ENCODE measurements at regions not wholly inside any gene's neighbourhood (a gene's known extent, or its start where the extent isn't known, plus 50 kb on each side); places are given as distances from the start of the nearest gene placed in this dataset.
"Not testable (repeated sequence)": the region's sequence is repeated elsewhere in the genome, so short reads cannot be mapped to it uniquely, and the experiment has no call there.

GRCh38 chr7:12929476-12930140, 242.2 kb downstream of the ARL4A start:
- no peaks in the 10 kb centered on the region for H3K36me3 Mint-ChIP-seq (ENCODE audit: low read depth)
- no peak for DNase-seq (ENCODE audit: low read depth, low spot score)
- no peak overlapping the region for H3K27ac Mint-ChIP-seq (ENCODE audit: unreplicated experiment)
- no peaks in the 10 kb centered on the region for H3K27me3 Mint-ChIP-seq (ENCODE audit: low read depth)
- H3K4me3 Mint-ChIP-seq: no peak overlapping the region
- peaks cover 30% of the 10 kb centered on the region for H3K4me1 Mint-ChIP-seq
- no peak for TF ChIP-seq CTCF (conservative IDR thresholded peaks at IDR 0.05)
- peaks cover 3% of the 10 kb centered on the region for H3K9me3 Mint-ChIP-seq

GRCh38 chr7:12930534-12930933, 243.1 kb downstream of the ARL4A start:
- H3K27ac Mint-ChIP-seq (ENCODE audit: unreplicated experiment): no peak overlapping the region
- DNase-seq (ENCODE audit: low read depth, low spot score): no peak
- H3K36me3 Mint-ChIP-seq (ENCODE audit: low read depth): no peaks in the 10 kb centered on the region
- H3K9me3 Mint-ChIP-seq: peaks cover 3% of the 10 kb centered on the region
- H3K4me1 Mint-ChIP-seq: peaks cover 28% of the 10 kb centered on the region
- no peak for TF ChIP-seq CTCF (conservative IDR thresholded peaks at IDR 0.05)
- no peak overlapping the region for H3K4me3 Mint-ChIP-seq
- no peaks in the 10 kb centered on the region for H3K27me3 Mint-ChIP-seq (ENCODE audit: low read depth)

- H3K4me1 Mint-ChIP-seq: peaks cover 22% of the 10 kb centered on the region
- DNase-seq (ENCODE audit: low read depth, low spot score); H3K36me3 Mint-ChIP-seq (ENCODE audit: low read depth); H3K27ac Mint-ChIP-seq (ENCODE audit: unreplicated experiment); H3K4me3 Mint-ChIP-seq; H3K9me3 Mint-ChIP-seq; H3K27me3 Mint-ChIP-seq (ENCODE audit: low read depth): not testable (repeated sequence)
Measured at GRCh38 chr7:12931465-12931864, 244.0 kb downstream of the ARL4A start.

GRCh38 chr7:12939694-12940093, 252.3 kb downstream of the ARL4A start:
- no peaks in the 10 kb centered on the region for H3K27me3 Mint-ChIP-seq (ENCODE audit: low read depth)
- no peak overlapping the region for H3K4me3 Mint-ChIP-seq

GRCh38 chr7:12941512-12941911, 254.1 kb downstream of the ARL4A start:
- no peak for TF ChIP-seq CTCF (conservative IDR thresholded peaks at IDR 0.05)
- peaks cover 9% of the 10 kb centered on the region for H3K9me3 Mint-ChIP-seq
- no peak overlapping the region for H3K4me3 Mint-ChIP-seq
- no peak for DNase-seq (ENCODE audit: low read depth, low spot score)
- H3K27me3 Mint-ChIP-seq (ENCODE audit: low read depth): no peaks in the 10 kb centered on the region
- H3K27ac Mint-ChIP-seq (ENCODE audit: unreplicated experiment): no peak overlapping the region
- H3K4me1 Mint-ChIP-seq: no peaks in the 10 kb centered on the region
- peaks cover 25% of the 10 kb centered on the region for H3K36me3 Mint-ChIP-seq (ENCODE audit: low read depth)

More at GRCh38 chr7:12939694-12940093, 252.3 kb downstream of the ARL4A start:
- Mint-ChIP-seq H3K27ac (ENCODE audit: unreplicated experiment) (no peak overlapping the region), H3K36me3 (ENCODE audit: low read depth) (peaks cover 25% of the 10 kb centered on the region), H3K4me1 (no peaks in the 10 kb centered on the region), H3K9me3 (peaks cover 11% of the 10 kb centered on the region)
- TF ChIP-seq CTCF (conservative IDR thresholded peaks at IDR 0.05): no peak
- DNase-seq (ENCODE audit: low read depth, low spot score): no peak

GRCh38 chr7:12942609-12943008, 255.2 kb downstream of the ARL4A start:
- no peak for TF ChIP-seq CTCF (conservative IDR thresholded peaks at IDR 0.05)
- Mint-ChIP-seq H3K36me3 (ENCODE audit: low read depth) (peaks cover 18% of the 10 kb centered on the region), H3K4me3 (no peak overlapping the region), H3K4me1 (no peaks in the 10 kb centered on the region), H3K27ac (ENCODE audit: unreplicated experiment) (no peak overlapping the region), H3K9me3 (peaks cover 6% of the 10 kb centered on the region), H3K27me3 (ENCODE audit: low read depth) (no peaks in the 10 kb centered on the region)
- DNase-seq (ENCODE audit: low read depth, low spot score): no peak
